Activated T-helper 2 cell treated with anti-CD3 and anti-CD28 coated beads, Interferon-gamma antibody, Interleukin-2, Interleukin-4, amounts not matched to agents 10 μg/mL and 5 μg/mL and 100 μg/mL, durations not matched to agents 14 hours and 24 hours and 36 hours (primary cell): ENCODE measurements at regions not wholly inside any gene's neighbourhood (a gene's known extent, or its start where the extent isn't known, plus 50 kb on each side); places are given as distances from the start of the nearest gene placed in this dataset.

Experiments
- DNase-seq: peaks from one replicate; pipeline ENCODE4 v3.0.0; 2021; ENCODE audit warnings: low spot score
- H3K27ac Mint-ChIP-seq: one replicate; pipeline ENCODE4 v1.8.0; 2021; ENCODE audit warnings: mixed read lengths
- H3K27me3 Mint-ChIP-seq: one replicate; pipeline ENCODE4 v1.8.0; 2021; ENCODE audit warnings: low read depth, mixed read lengths
- H3K36me3 Mint-ChIP-seq: one replicate; pipeline ENCODE4 v1.8.0; 2021; ENCODE audit warnings: low read depth, mixed read lengths
- H3K4me1 Mint-ChIP-seq: one replicate; pipeline ENCODE4 v1.8.0; 2021; ENCODE audit warnings: low read depth, mixed read lengths
- H3K4me3 Mint-ChIP-seq: one replicate; pipeline ENCODE4 v1.8.0; 2021; ENCODE audit warnings: low read depth, mild to moderate bottlenecking, moderate library complexity, mixed read lengths
- H3K9me3 Mint-ChIP-seq: one replicate; pipeline ENCODE4 v1.8.0; 2021; ENCODE audit warnings: mixed read lengths
- intact Hi-C: fragments of 100-400 bp; cut with micrococcal nuclease; formaldehyde crosslinking; loops from one replicate; pipeline ENCODE4 v1.15.1; 2023

GRCh38 chr10:4512671-4513240 lies 313.3 kb upstream of the AKR1E2 start:
- peaks cover 7% of the 10 kb centered on the region for H3K4me1 Mint-ChIP-seq
- no peak overlapping the region for H3K27ac Mint-ChIP-seq
- DNase-seq: no peak
- peaks cover 22% of the 10 kb centered on the region for H3K27me3 Mint-ChIP-seq
- intact Hi-C loops: no loop called here
- no peak overlapping the region for H3K4me3 Mint-ChIP-seq
- no peaks in the 10 kb centered on the region for H3K9me3 Mint-ChIP-seq
- H3K36me3 Mint-ChIP-seq: no peaks in the 10 kb centered on the region

- Mint-ChIP-seq H3K4me3 (no peak overlapping the region), H3K4me1 (peaks cover 7% of the 10 kb centered on the region), H3K9me3 (no peaks in the 10 kb centered on the region), H3K27ac (no peak overlapping the region), H3K27me3 (peaks cover 19% of the 10 kb centered on the region), H3K36me3 (no peaks in the 10 kb centered on the region)
- no peak for DNase-seq
- intact Hi-C loops: no loop called here
Measured at GRCh38 chr10:4512196-4512595, 313.8 kb upstream of the AKR1E2 start.

GRCh38 chr10:4511509-4511908 lies 314.5 kb upstream of the AKR1E2 start:
- Mint-ChIP-seq H3K4me1 (peaks cover 7% of the 10 kb centered on the region), H3K27ac (no peak overlapping the region), H3K9me3 (no peaks in the 10 kb centered on the region), H3K4me3 (no peak overlapping the region), H3K36me3 (no peaks in the 10 kb centered on the region), H3K27me3 (peaks cover 18% of the 10 kb centered on the region)
- intact Hi-C loops: no loop called here
- no peak for DNase-seq

GRCh38 chr10:4509405-4509804 lies 316.6 kb upstream of the AKR1E2 start:
- peaks cover 6% of the 10 kb centered on the region for H3K4me1 Mint-ChIP-seq
- H3K4me3 Mint-ChIP-seq: no peak overlapping the region
- H3K27ac Mint-ChIP-seq: no peak overlapping the region
- peaks cover 14% of the 10 kb centered on the region for H3K27me3 Mint-ChIP-seq
- intact Hi-C loops: no loop called here
- no peaks in the 10 kb centered on the region for H3K36me3 Mint-ChIP-seq
- no peak for DNase-seq
- H3K9me3 Mint-ChIP-seq: no peaks in the 10 kb centered on the region

GRCh38 chr10:4506095-4506494 lies 319.9 kb upstream of the AKR1E2 start:
- Mint-ChIP-seq H3K9me3 (no peaks in the 10 kb centered on the region), H3K36me3 (no peaks in the 10 kb centered on the region), H3K4me1 (no peaks in the 10 kb centered on the region), H3K27ac (no peak overlapping the region), H3K4me3 (no peak overlapping the region), H3K27me3 (peaks cover 12% of the 10 kb centered on the region)
- no peak for DNase-seq
- intact Hi-C loops: no loop called here

- intact Hi-C loops: no loop called here
Measured at GRCh38 chr10:4504550-4504949, 321.5 kb upstream of the AKR1E2 start.

GRCh38 chr10:4503076-4503475 lies 322.9 kb upstream of the AKR1E2 start:
- Mint-ChIP-seq H3K27me3 (peaks cover 12% of the 10 kb centered on the region), H3K27ac (no peak overlapping the region), H3K4me3 (no peak overlapping the region), H3K36me3 (no peaks in the 10 kb centered on the region), H3K9me3 (no peaks in the 10 kb centered on the region), H3K4me1 (no peaks in the 10 kb centered on the region)
- intact Hi-C loops: no loop called here
- DNase-seq: no peak

More at GRCh38 chr10:4504550-4504949, 321.5 kb upstream of the AKR1E2 start:
- no peaks in the 10 kb centered on the region for H3K9me3 Mint-ChIP-seq
- H3K36me3 Mint-ChIP-seq: no peaks in the 10 kb centered on the region
- no peak overlapping the region for H3K4me3 Mint-ChIP-seq
- H3K4me1 Mint-ChIP-seq: no peaks in the 10 kb centered on the region
- H3K27me3 Mint-ChIP-seq: peaks cover 12% of the 10 kb centered on the region
- no peak overlapping the region for H3K27ac Mint-ChIP-seq
- DNase-seq: no peak

GRCh38 chr10:4501306-4501705 lies 324.7 kb upstream of the AKR1E2 start:
- H3K4me3 Mint-ChIP-seq: no peak overlapping the region
- H3K27me3 Mint-ChIP-seq: peaks cover 10% of the 10 kb centered on the region
- no peak for DNase-seq
- no peak overlapping the region for H3K27ac Mint-ChIP-seq
- no peaks in the 10 kb centered on the region for H3K36me3 Mint-ChIP-seq
- no peaks in the 10 kb centered on the region for H3K4me1 Mint-ChIP-seq
- intact Hi-C loops: no loop called here
- no peaks in the 10 kb centered on the region for H3K9me3 Mint-ChIP-seq

GRCh38 chr10:4498711-4499251 lies 327.2 kb upstream of the AKR1E2 start:
- no peak overlapping the region for H3K27ac Mint-ChIP-seq
- no peaks in the 10 kb centered on the region for H3K36me3 Mint-ChIP-seq
- no peak overlapping the region for H3K4me3 Mint-ChIP-seq
- intact Hi-C loops: no loop called here
- H3K4me1 Mint-ChIP-seq: no peaks in the 10 kb centered on the region
- H3K9me3 Mint-ChIP-seq: no peaks in the 10 kb centered on the region
- H3K27me3 Mint-ChIP-seq: peaks cover 10% of the 10 kb centered on the region
- no peak for DNase-seq

GRCh38 chr10:4494551-4494950 lies 331.5 kb upstream of the AKR1E2 start:
- H3K36me3 Mint-ChIP-seq: no peaks in the 10 kb centered on the region
- peaks cover 18% of the 10 kb centered on the region for H3K27me3 Mint-ChIP-seq
- no peaks in the 10 kb centered on the region for H3K4me1 Mint-ChIP-seq
- intact Hi-C loops: no loop called here
- no peak overlapping the region for H3K27ac Mint-ChIP-seq
- H3K4me3 Mint-ChIP-seq: no peak overlapping the region
- no peak for DNase-seq
- no peaks in the 10 kb centered on the region for H3K9me3 Mint-ChIP-seq

- no peak for DNase-seq
- Mint-ChIP-seq H3K9me3 (no peaks in the 10 kb centered on the region), H3K27ac (no peak overlapping the region), H3K36me3 (no peaks in the 10 kb centered on the region), H3K27me3 (peaks cover 16% of the 10 kb centered on the region), H3K4me1 (no peaks in the 10 kb centered on the region), H3K4me3 (no peak overlapping the region)
- intact Hi-C loops: no loop called here
Measured at GRCh38 chr10:4492202-4492601, 333.8 kb upstream of the AKR1E2 start.

GRCh38 chr10:4488904-4489303 lies 337.1 kb upstream of the AKR1E2 start:
- Mint-ChIP-seq H3K27ac (no peak overlapping the region), H3K27me3 (peaks cover 13% of the 10 kb centered on the region), H3K36me3 (no peaks in the 10 kb centered on the region), H3K4me3 (no peak overlapping the region), H3K4me1 (no peaks in the 10 kb centered on the region), H3K9me3 (no peaks in the 10 kb centered on the region)
- no peak for DNase-seq
- intact Hi-C loops: no loop called here

- H3K4me3 Mint-ChIP-seq: no peak overlapping the region
- no peak for DNase-seq
Measured at GRCh38 chr10:4485636-4486035, 340.4 kb upstream of the AKR1E2 start.

GRCh38 chr10:4483811-4484210 lies 342.2 kb upstream of the AKR1E2 start:
- Mint-ChIP-seq H3K4me3 (no peak overlapping the region), H3K4me1 (no peaks in the 10 kb centered on the region), H3K9me3 (peaks cover 7% of the 10 kb centered on the region), H3K36me3 (no peaks in the 10 kb centered on the region), H3K27ac (no peak overlapping the region), H3K27me3 (peaks cover 6% of the 10 kb centered on the region)
- no peak for DNase-seq
- intact Hi-C loops: no loop called here

More at GRCh38 chr10:4485636-4486035, 340.4 kb upstream of the AKR1E2 start:
- peaks cover 5% of the 10 kb centered on the region for H3K27me3 Mint-ChIP-seq
- intact Hi-C loops: no loop called here
- H3K4me1 Mint-ChIP-seq: no peaks in the 10 kb centered on the region
- no peak overlapping the region for H3K27ac Mint-ChIP-seq
- H3K36me3 Mint-ChIP-seq: no peaks in the 10 kb centered on the region
- no peaks in the 10 kb centered on the region for H3K9me3 Mint-ChIP-seq
